HEK293T (cell line): ENCODE measurements at regions not wholly inside any gene's neighbourhood (a gene's known extent, or its start where the extent isn't known, plus 50 kb on each side); places are given as distances from the start of the nearest gene placed in this dataset.

Experiments
- ARNT ChIP-seq: fragments of 450-650 bp; IDR thresholded peaks from 2 replicates; pipeline ENCODE4 v1.6.1; 2017; ENCODE audit warnings: mild to moderate bottlenecking
- CTBP1 ChIP-seq: fragments of 450-650 bp; IDR thresholded peaks from 2 replicates; pipeline ENCODE4 v1.6.1; 2016; ENCODE audit warnings: borderline replicate concordance
- ELF4 ChIP-seq: fragments of 450-650 bp; IDR thresholded peaks from 2 replicates; pipeline ENCODE4 v1.6.1; 2017; ENCODE audit warnings: antibody characterized with exemption
- FOXA1 ChIP-seq: fragments of 450-650 bp; IDR thresholded peaks from 2 replicates; pipeline ENCODE4 v1.6.1; 2016; ENCODE audit warnings: mild to moderate bottlenecking
- FOXK2 ChIP-seq: fragments of 450-650 bp; IDR thresholded peaks from 2 replicates; pipeline ENCODE4 v1.6.1; 2016; ENCODE audit warnings: mild to moderate bottlenecking
- FOXM1 ChIP-seq: fragments of 450-650 bp; IDR thresholded peaks from 2 replicates; pipeline ENCODE4 v1.6.1; 2017; ENCODE audit warnings: mild to moderate bottlenecking, borderline replicate concordance
- LEF1 ChIP-seq: fragments of 450-650 bp; IDR thresholded peaks from 2 replicates; pipeline ENCODE4 v1.6.1; 2017; ENCODE audit warnings: mild to moderate bottlenecking, borderline replicate concordance
- SP1 ChIP-seq: fragments of 450-650 bp; IDR thresholded peaks from 2 replicates; pipeline ENCODE4 v1.6.1; 2017
- SUZ12 ChIP-seq: fragments of 450-650 bp; IDR thresholded peaks from 2 replicates; pipeline ENCODE4 v1.6.1; 2016; ENCODE audit warnings: mild to moderate bottlenecking
- TARDBP ChIP-seq: fragments of 450-650 bp; IDR thresholded peaks from 2 replicates; pipeline ENCODE4 v1.6.1; 2016

DNA sequence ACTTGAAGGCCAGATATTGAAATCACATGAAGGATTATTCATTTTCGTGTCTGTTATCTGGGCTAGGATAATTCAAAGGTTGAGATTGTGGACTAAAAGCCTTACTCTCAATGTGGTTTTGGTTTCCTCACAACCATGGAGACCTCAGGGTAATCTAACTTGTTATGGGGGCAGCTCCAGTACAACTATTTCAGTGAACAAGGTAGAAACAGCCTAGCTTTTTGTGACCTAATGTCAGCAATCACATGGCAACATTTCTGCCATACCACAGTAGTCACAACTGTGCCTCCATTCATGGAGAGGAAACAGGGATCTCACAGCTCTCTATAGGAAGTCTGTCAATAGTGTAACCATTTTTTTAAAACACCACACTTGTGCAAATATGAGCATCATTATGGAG, 62.4 kb upstream of the RARB start:
- no peak for TF ChIP-seq SP1
- no peak for TF ChIP-seq TARDBP
- TF ChIP-seq FOXK2, result no peak
- TF ChIP-seq FOXM1, result no peak
- TF ChIP-seq FOXA1, result no peak
- TF ChIP-seq CTBP1, result no peak
- no peak for TF ChIP-seq SUZ12
- TF ChIP-seq LEF1, result no peak
- TF ChIP-seq ELF4, result no peak
- TF ChIP-seq ARNT, result no peak
